SU-DHL-6 (cell line): ENCODE measurements at regions not wholly inside any gene's neighbourhood (a gene's known extent, or its start where the extent isn't known, plus 50 kb on each side); places are given as distances from the start of the nearest gene placed in this dataset.

Experiments used
- CTCF ChIP-seq: fragments of 200-600 bp; sonication (generic); IDR thresholded peaks from one replicate; pipeline ENCODE4 v1.5.1; 2017; ENCODE audit warnings: antibody characterized with exemption, mild to moderate bottlenecking, low read length, moderate library complexity; ENCODE audit not compliant: insufficient read depth, poor library complexity, severe bottlenecking
- EZH2phosphoT487 ChIP-seq: fragments of 200-600 bp; sonication (generic), shearing (Covaris generic); conservative IDR thresholded peaks from 2 replicates; pipeline ENCODE4 v1.6.1; 2018; ENCODE audit warnings: mild to moderate bottlenecking, antibody characterized with exemption, low read length, moderate library complexity, mixed read lengths

GRCh38 chr16:55146966-55147365, 177.0 kb upstream of the IRX6 start:
- TF ChIP-seq CTCF (no peak), EZH2phosphoT487 (no peak)
